ENCODE measurements at regions not wholly inside any gene's neighbourhood (a gene's known extent, or its start where the extent isn't known, plus 50 kb on each side); places are given as distances from the start of the nearest gene placed in this dataset.

- TF ChIP-seq EP300 (IDR thresholded peaks at IDR 0.05) (no peak), POLR2A (IDR thresholded peaks at IDR 0.05) (no peak), CTCF (IDR thresholded peaks at IDR 0.05) (no peak)
- DNase-seq = no peak
- H3K27me3 ChIP-seq = no peaks in the 10 kb centered on the region
- no peak overlapping the region for H3K4me3 ChIP-seq
- H3K27ac ChIP-seq = no peak overlapping the region
- WGBS, 3 donors = 74 to 79% (median 77%) methylated on average over 2 of the region's 2 CpGs
- H3K4me1 ChIP-seq (ENCODE audit: insufficient read depth) = peaks cover 2% of the 10 kb centered on the region
- intact Hi-C loops (cut with DNase I) = loop anchor here in 1 of 4 donors (10.0 kb wide), 1 partner anchor 512 kb away; the partner anchor contains the start of gene ADAMTS5
- no peaks in the 10 kb centered on the region for H3K9me3 ChIP-seq
- no peaks in the 10 kb centered on the region for H3K36me3 ChIP-seq
Observed at GRCh38 chr21:27477296-27477695, 510.4 kb upstream of the ADAMTS5 start.

- peak in 1 of 5 donors; percentile 15 for DNase-seq
- no peak overlapping the region for H3K27ac ChIP-seq
- no peaks in the 10 kb centered on the region for H3K9me3 ChIP-seq
- peaks cover 2% of the 10 kb centered on the region for H3K4me1 ChIP-seq (ENCODE audit: insufficient read depth)
- intact Hi-C loops (cut with DNase I) = loop anchor here in 1 of 4 donors (10.0 kb wide), 1 partner anchor 512 kb away; the partner anchor contains the start of gene ADAMTS5
- H3K36me3 ChIP-seq = no peaks in the 10 kb centered on the region
- TF ChIP-seq POLR2A (IDR thresholded peaks at IDR 0.05) (no peak), CTCF (IDR thresholded peaks at IDR 0.05) (peak; percentile 49 to 69 (median 63))
- no peak overlapping the region for H3K4me3 ChIP-seq
- no peaks in the 10 kb centered on the region for H3K27me3 ChIP-seq
- 1 to 4% (median 2%) methylated on average over 1 of the region's 1 CpG for WGBS, 3 donors
Observed at GRCh38 chr21:27476696-27477095, 509.8 kb upstream of the ADAMTS5 start.

- intact Hi-C loops (cut with DNase I) = loop anchor here in 1 of 4 donors (10.0 kb wide), 1 partner anchor 511 kb away; the partner anchor contains the start of gene ADAMTS5
- Histone ChIP-seq H3K4me1 (ENCODE audit: insufficient read depth) (peaks cover 2% of the 10 kb centered on the region), H3K9me3 (no peaks in the 10 kb centered on the region), H3K27me3 (no peaks in the 10 kb centered on the region), H3K4me3 (no peak overlapping the region), H3K27ac (no peak overlapping the region), H3K36me3 (no peaks in the 10 kb centered on the region)
- WGBS, 3 donors = 84 to 87% (median 85%) methylated on average over 7 of the region's 7 CpGs
- DNase-seq = no peak
- TF ChIP-seq CTCF (IDR thresholded peaks at IDR 0.05) (no peak), POLR2A (IDR thresholded peaks at IDR 0.05) (no peak), EP300 (IDR thresholded peaks at IDR 0.05) (no peak)
Observed at GRCh38 chr21:27475363-27475955, 508.6 kb upstream of the ADAMTS5 start.

- Histone ChIP-seq H3K36me3 (no peaks in the 10 kb centered on the region), H3K9me3 (no peaks in the 10 kb centered on the region), H3K4me1 (ENCODE audit: insufficient read depth) (no peaks in the 10 kb centered on the region), H3K4me3 (no peak overlapping the region), H3K27me3 (no peaks in the 10 kb centered on the region), H3K27ac (no peak overlapping the region)
- WGBS, 3 donors = 49 to 51% (median 51%) methylated on average over 2 of the region's 2 CpGs
- TF ChIP-seq EP300 (IDR thresholded peaks at IDR 0.05) (no peak), POLR2A (IDR thresholded peaks at IDR 0.05) (no peak), CTCF (IDR thresholded peaks at IDR 0.05) (no peak)
- intact Hi-C loops (cut with DNase I) = no loop called here
- no peak for DNase-seq
Observed at GRCh38 chr21:27467366-27467765, 500.5 kb upstream of the ADAMTS5 start.
